ENCODE measurements at regions not wholly inside any gene's neighbourhood (a gene's known extent, or its start where the extent isn't known, plus 50 kb on each side); places are given as distances from the start of the nearest gene placed in this dataset.
"Not testable (repeated sequence)": the region's sequence is repeated elsewhere in the genome, so short reads cannot be mapped to it uniquely, and the experiment has no call there.

DNA sequence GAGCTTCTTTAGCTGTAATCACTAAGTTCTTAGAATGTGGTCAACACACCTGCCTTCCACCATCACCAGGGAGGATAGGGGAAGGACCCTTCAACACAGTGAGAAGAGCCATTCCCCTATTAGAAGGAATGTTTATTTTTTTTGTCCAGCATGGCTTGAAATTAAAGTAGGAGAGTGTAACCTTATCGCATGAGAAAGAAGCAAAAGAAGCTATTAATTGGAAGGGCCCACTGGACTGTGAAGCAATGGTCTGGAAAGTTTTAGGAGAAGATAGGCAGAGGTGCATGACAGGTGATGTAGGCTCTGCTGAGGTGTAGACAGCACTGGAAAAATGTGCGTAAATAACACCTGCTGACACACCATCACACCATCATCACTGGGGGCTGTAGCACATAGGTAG lies 1526.0 kb downstream of the MAT2B start:
- no peak for DNase-seq
- Histone ChIP-seq H3K9me3 (peaks cover 0 to 3% (median 0%) of the 10 kb centered on the region in 8 donors), H3K4me3 (no peak overlapping the region), H3K36me3 (no peaks in the 10 kb centered on the region), H3K4me1 (no peaks in the 10 kb centered on the region), H3K27ac (no peak overlapping the region), H3K27me3 (replicated peaks in 1 of 7) (no peaks in the 10 kb centered on the region)
- 90 to 95% (median 95%) methylated on average over 2 of the region's 2 CpGs for WGBS, 5 donors
- TF ChIP-seq POLR2A (IDR thresholded peaks at IDR 0.05) (no peak), POLR2AphosphoS5 (IDR thresholded peaks at IDR 0.05) (no peak)
- TF ChIP-seq, protein P1, sequence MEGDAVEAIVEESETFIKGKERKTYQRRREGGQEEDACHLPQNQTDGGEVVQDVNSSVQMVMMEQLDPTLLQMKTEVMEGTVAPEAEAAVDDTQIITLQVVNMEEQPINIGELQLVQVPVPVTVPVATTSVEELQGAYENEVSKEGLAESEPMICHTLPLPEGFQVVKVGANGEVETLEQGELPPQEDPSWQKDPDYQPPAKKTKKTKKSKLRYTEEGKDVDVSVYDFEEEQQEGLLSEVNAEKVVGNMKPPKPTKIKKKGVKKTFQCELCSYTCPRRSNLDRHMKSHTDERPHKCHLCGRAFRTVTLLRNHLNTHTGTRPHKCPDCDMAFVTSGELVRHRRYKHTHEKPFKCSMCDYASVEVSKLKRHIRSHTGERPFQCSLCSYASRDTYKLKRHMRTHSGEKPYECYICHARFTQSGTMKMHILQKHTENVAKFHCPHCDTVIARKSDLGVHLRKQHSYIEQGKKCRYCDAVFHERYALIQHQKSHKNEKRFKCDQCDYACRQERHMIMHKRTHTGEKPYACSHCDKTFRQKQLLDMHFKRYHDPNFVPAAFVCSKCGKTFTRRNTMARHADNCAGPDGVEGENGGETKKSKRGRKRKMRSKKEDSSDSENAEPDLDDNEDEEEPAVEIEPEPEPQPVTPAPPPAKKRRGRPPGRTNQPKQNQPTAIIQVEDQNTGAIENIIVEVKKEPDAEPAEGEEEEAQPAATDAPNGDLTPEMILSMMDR (IDR thresholded peaks at IDR 0.05 in 8 of 11, conservative IDR thresholded peaks at IDR 0.05 in 3 of 11) = no peak
- intact Hi-C loops (cut with DNase I; ENCODE audit: low total_unique reads) = no loop called here

DNA sequence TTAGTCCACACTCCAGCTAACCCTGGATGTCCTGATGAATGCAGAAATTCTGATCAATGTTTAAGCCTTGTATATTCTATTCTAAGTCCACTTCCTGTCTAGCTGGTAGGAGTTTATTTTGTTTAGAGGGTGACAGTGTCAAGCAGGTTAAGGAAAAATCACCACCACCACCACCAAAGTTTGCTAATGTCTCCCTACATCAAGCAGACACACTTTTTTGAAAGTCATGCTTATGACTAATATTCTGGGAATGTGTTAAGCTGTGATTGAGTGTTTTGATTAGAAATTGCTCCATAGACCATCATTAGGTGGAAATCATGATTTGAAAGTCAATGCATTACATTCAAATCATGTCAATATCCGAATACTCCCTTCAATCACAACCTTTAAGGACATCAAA lies 1530.1 kb downstream of the MAT2B start:
- no peaks in the 10 kb centered on the region for H3K9me3 ChIP-seq
- no peaks in the 10 kb centered on the region for H3K36me3 ChIP-seq
- no peak overlapping the region for H3K27ac ChIP-seq
- H3K4me3 ChIP-seq = no peak overlapping the region
- no peak for DNase-seq
- WGBS, 5 donors = 60 to 77% (median 71%) methylated on average over 1 of the region's 1 CpG
- TF ChIP-seq, protein P1 (IDR thresholded peaks at IDR 0.05 in 8 of 11, conservative IDR thresholded peaks at IDR 0.05 in 3 of 11) = no peak
- TF ChIP-seq POLR2AphosphoS5 (IDR thresholded peaks at IDR 0.05) (no peak), POLR2A (IDR thresholded peaks at IDR 0.05) (no peak)
- intact Hi-C loops (cut with DNase I; ENCODE audit: low total_unique reads) = no loop called here
- H3K27me3 ChIP-seq (replicated peaks in 1 of 7) = no peaks in the 10 kb centered on the region
- H3K4me1 ChIP-seq = no peaks in the 10 kb centered on the region

DNA sequence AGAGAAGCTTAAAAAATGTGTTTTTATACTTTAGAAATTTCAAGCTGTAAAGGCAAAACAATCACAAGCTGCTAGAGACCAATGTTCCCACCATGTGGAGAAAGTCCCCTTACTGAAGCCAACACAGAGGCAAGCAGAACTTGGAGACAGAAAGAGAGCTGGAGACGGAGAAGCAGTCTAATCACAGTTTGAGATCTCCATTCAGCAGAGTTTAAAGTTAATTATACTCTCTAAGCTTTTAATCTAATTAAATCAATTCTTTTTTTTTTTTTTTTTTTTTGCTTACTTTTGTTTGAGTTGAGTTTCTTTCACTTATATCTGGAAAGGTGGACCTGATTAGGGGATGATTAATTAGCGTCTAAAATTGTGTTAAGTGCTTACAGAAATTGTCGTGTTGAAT lies 1534.3 kb downstream of the MAT2B start:
- WGBS, 5 donors = 82 to 94% (median 83%) methylated on average over 3 of the region's 3 CpGs
- DNase-seq = no peak
- intact Hi-C loops (cut with DNase I; ENCODE audit: low total_unique reads) = no loop called here

DNA sequence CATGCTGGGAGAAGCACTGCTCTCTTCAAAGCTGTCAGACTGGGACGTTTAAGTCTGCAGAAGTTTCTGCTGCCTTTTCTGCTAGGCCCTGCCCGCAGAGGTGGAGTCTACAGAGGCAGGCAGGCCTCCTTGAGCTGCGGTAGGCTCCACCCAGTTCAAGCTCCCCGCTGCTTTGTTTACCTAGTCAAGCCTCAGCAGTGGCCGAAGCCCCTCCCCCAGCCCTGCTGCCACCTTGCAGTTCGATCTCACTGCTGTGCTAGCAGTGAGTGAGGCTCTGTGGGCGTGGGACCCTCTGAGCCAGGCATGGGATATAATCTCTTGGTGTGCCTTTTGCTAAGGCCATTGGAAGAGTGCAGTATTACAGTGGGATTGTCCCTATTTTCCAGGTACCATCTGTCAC lies 1540.5 kb downstream of the MAT2B start:
- H3K27ac ChIP-seq; H3K4me3 ChIP-seq; H3K27me3 ChIP-seq (replicated peaks in 1 of 7); DNase-seq; H3K9me3 ChIP-seq; H3K4me1 ChIP-seq; intact Hi-C loops (cut with DNase I; ENCODE audit: low total_unique reads); H3K36me3 ChIP-seq: not testable (repeated sequence)
- 69 to 92% (median 87%) methylated on average over 7 of the region's 7 CpGs for WGBS, 5 donors

More for the DNA sequence above, 1534.3 kb downstream of the MAT2B start:
- Histone ChIP-seq H3K27me3 (replicated peaks in 1 of 7) (no peaks in the 10 kb centered on the region), H3K9me3 (no peaks in the 10 kb centered on the region), H3K27ac (no peak overlapping the region), H3K36me3 (no peaks in the 10 kb centered on the region), H3K4me3 (no peak overlapping the region), H3K4me1 (no peaks in the 10 kb centered on the region)
- TF ChIP-seq, protein P1 (IDR thresholded peaks at IDR 0.05 in 8 of 11, conservative IDR thresholded peaks at IDR 0.05 in 3 of 11) = no peak

DNA sequence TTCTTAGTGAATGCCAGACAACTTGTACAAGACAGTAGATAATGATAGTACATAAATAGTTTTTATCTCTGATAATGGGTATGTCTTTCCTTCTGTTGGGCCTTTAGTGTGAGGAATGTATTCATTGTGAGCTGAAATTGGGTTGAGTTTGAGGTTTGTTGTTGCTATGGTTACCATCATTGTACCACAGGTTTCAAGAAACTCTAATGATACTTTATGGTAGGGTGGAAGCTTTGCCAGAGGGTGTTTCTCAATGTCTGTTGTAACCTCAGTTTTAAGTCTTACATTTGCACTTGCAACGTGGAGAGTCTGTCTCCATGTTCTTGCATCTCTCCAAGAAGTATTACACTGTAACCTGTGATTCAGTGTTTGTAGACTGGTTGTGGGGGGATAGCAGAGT lies 1550.1 kb downstream of the MAT2B start:
- no peak for TF ChIP-seq POLR2AphosphoS5 (IDR thresholded peaks at IDR 0.05)
- TF ChIP-seq POLR2A (IDR thresholded peaks at IDR 0.05) = no peak
- TF ChIP-seq, protein P1 (IDR thresholded peaks at IDR 0.05 in 8 of 11, conservative IDR thresholded peaks at IDR 0.05 in 3 of 11) = no peak
- Histone ChIP-seq H3K36me3 (no peaks in the 10 kb centered on the region), H3K9me3 (no peaks in the 10 kb centered on the region), H3K27me3 (replicated peaks in 1 of 7) (no peaks in the 10 kb centered on the region), H3K4me1 (no peaks in the 10 kb centered on the region), H3K27ac (no peak overlapping the region), H3K4me3 (no peak overlapping the region)
- no peak for DNase-seq
- intact Hi-C loops (cut with DNase I; ENCODE audit: low total_unique reads) = no loop called here
- WGBS, 5 donors = 31 to 79% (median 45%) methylated on average over 1 of the region's 1 CpG
